GM12878 (cell line): ENCODE measurements at regions not wholly inside any gene's neighbourhood (a gene's known extent, or its start where the extent isn't known, plus 50 kb on each side); places are given as distances from the start of the nearest gene placed in this dataset.

Experiments
- ATAC-seq: fragments of 200-7000 bp; cut with Tn5 transposase; 3 replicates; pipeline ENCODE4 v1.9.1; 2020; ENCODE audit warnings: mild to moderate bottlenecking, moderate library complexity
- BruUV-seq: library from RNA; stranded (reverse); fragments of 400-500 nt; replicated peaks from 2 replicates; lab custom pipeline; 2021; lab: Mats Ljungman, UMichigan
- CTCF ChIA-PET: fragments of 300-600 bp; sonication (Branson Sonifier 250); formaldehyde crosslinking; extraction: SDS; loops from one replicate; lab custom pipeline; 2021; ENCODE audit warnings: inconsistent platforms; lab: Yijun Ruan, JAX
- POLR2A ChIA-PET: fragments of 350-600 bp; formaldehyde crosslinking; extraction: SDS; loops from one replicate; lab custom pipeline; 2021; ENCODE audit warnings: inconsistent platforms; lab: Charles Lee
- RAD21 ChIA-PET: fragments of 300-600 bp; sonication (Branson Sonifier 250); formaldehyde crosslinking; loops from one replicate; lab custom pipeline; 2023; ENCODE audit warnings: antibody characterized with exemption; ENCODE audit not compliant: unreplicated experiment; lab: Charles Lee
- SMC1A ChIA-PET: fragments of 300-600 bp; sonication (Branson Sonifier 250); formaldehyde crosslinking; loops from one replicate; lab custom pipeline; 2023; ENCODE audit not compliant: unreplicated experiment, uncharacterized antibody; lab: Charles Lee
- DNase-seq: peaks from one replicate; pipeline ENCODE4 v3.0.0-alpha.2; 2011; ENCODE audit warnings: low read depth, low spot score
- FAIRE-seq: peaks from 3 replicates; lab custom pipeline; 2011; peaks lifted over from hg19 to GRCh38; lab: Jason Lieb, UNC
- H2AFZ ChIP-seq: 2 replicates; pipeline ENCODE4 v1.6.0; 2011; ENCODE audit warnings: low read depth, low read length, control low read depth; ENCODE audit not compliant: control insufficient read depth
- H3K27ac ChIP-seq: 2 replicates; pipeline ENCODE4 v1.5.1; 2011; ENCODE audit warnings: control low read depth; ENCODE audit not compliant: control insufficient read depth, insufficient read depth
- H3K27me3 ChIP-seq, 2 experiments: replicated peaks in 1 of 2; 2 replicates each; pipeline versions ENCODE4 v1.6.0 to v1.6.1; 2011; ENCODE audit warnings: low read length in 1 of 2; ENCODE audit not compliant: control insufficient read depth in 2 of 2, insufficient read depth in 2 of 2
- H3K36me3 ChIP-seq, 2 experiments: 2 replicates each; pipeline ENCODE4 v1.5.1; 2011; ENCODE audit warnings: low read length in 1 of 2; ENCODE audit not compliant: control insufficient read depth in 2 of 2, insufficient read depth in 2 of 2
- H3K4me1 ChIP-seq: 2 replicates; pipeline ENCODE4 v1.6.1; 2011; ENCODE audit warnings: mild to moderate bottlenecking, low read length, moderate library complexity, mixed read lengths; ENCODE audit not compliant: control insufficient read depth, insufficient read depth
- H3K4me2 ChIP-seq: 2 replicates; pipeline ENCODE4 v1.6.0; 2011; ENCODE audit warnings: control low read depth; ENCODE audit not compliant: control insufficient read depth, insufficient read depth
- H3K4me3 ChIP-seq: fragments of 200-600 bp; sonication (generic); 2 replicates; pipeline ENCODE4 v1.5.1; 2016
- H3K79me2 ChIP-seq: 2 replicates; pipeline ENCODE4 v1.6.0; 2011; ENCODE audit warnings: low read length; ENCODE audit not compliant: control insufficient read depth, insufficient read depth
- H3K9ac ChIP-seq: 2 replicates; pipeline ENCODE4 v1.8.0; 2011; ENCODE audit warnings: low read length, control low read depth, mixed read lengths; ENCODE audit not compliant: control insufficient read depth, insufficient read depth
- H3K9me3 ChIP-seq: replicated peaks from 3 replicates; pipeline ENCODE4 v1.5.1; 2011; ENCODE audit warnings: mild to moderate bottlenecking, low read length; ENCODE audit not compliant: control insufficient read depth, insufficient read depth
- H4K20me1 ChIP-seq: 2 replicates; pipeline ENCODE4 v1.6.0; 2011; ENCODE audit not compliant: control insufficient read depth, insufficient read depth
- PAX8 ChIP-seq: fragments of 450-650 bp; IDR thresholded peaks from 2 replicates; pipeline ENCODE4 v1.6.1; 2017; ENCODE audit warnings: mild to moderate bottlenecking, moderate library complexity
- SIN3A ChIP-seq: IDR thresholded peaks from 2 replicates; pipeline ENCODE4 v1.6.1; 2012; ENCODE audit warnings: low read depth, low read length, improper control_type of control experiment
- SMC3 ChIP-seq: IDR thresholded peaks from 2 replicates; pipeline ENCODE4 v1.6.1; 2011; ENCODE audit warnings: low read length, improper control_type of control experiment, borderline replicate concordance
- SREBF1 ChIP-seq: IDR thresholded peaks from 2 replicates; pipeline ENCODE4 v1.6.1; 2012; ENCODE audit warnings: mild to moderate bottlenecking, low read length
- TCF3 ChIP-seq: IDR thresholded peaks from 2 replicates; pipeline ENCODE4 v1.6.1; 2012; ENCODE audit warnings: low read depth, mild to moderate bottlenecking, low read length, borderline replicate concordance; ENCODE audit not compliant: insufficient read depth
- ZNF24 ChIP-seq: fragments of 450-650 bp; IDR thresholded peaks from 2 replicates; pipeline ENCODE4 v1.6.1; 2017; ENCODE audit warnings: antibody characterized with exemption, mild to moderate bottlenecking
- WGBS: methylation state at CpG from one replicate; pipeline ENCODE4 v1.1.6; 2016; ENCODE audit warnings: low lambda C conversion rate; ENCODE audit not compliant: insufficient replicate concordance, insufficient coverage; ENCODE audit errors: missing lambda C conversion rate; 5-methylcytosine and 5-hydroxymethylcytosine counted together
- in situ Hi-C: fragments of 300-500 bp; cut with MboI; formaldehyde crosslinking; loops from 9 replicates; pipeline ENCODE4 v1.14.3; 2018; ENCODE audit warnings: mixed read lengths
- intact Hi-C: fragments of 100-400 bp; cut with micrococcal nuclease; formaldehyde crosslinking; loops from one replicate; pipeline ENCODE4 v1.14.2; 2022; ENCODE audit not compliant: unreplicated experiment
- TF ChIP-seq, protein P1 (sequence below): IDR thresholded peaks from 2 replicates; pipeline ENCODE4 v1.6.1; 2011; ENCODE audit warnings: low read depth, mild to moderate bottlenecking, low read length, moderate library complexity, borderline replicate concordance; ENCODE audit errors: extremely low read depth
- TF ChIP-seq, protein P2 (sequence below): fragments of 450-650 bp; IDR thresholded peaks from 2 replicates; pipeline ENCODE4 v1.6.1; 2017; ENCODE audit warnings: mild to moderate bottlenecking

DNA sequence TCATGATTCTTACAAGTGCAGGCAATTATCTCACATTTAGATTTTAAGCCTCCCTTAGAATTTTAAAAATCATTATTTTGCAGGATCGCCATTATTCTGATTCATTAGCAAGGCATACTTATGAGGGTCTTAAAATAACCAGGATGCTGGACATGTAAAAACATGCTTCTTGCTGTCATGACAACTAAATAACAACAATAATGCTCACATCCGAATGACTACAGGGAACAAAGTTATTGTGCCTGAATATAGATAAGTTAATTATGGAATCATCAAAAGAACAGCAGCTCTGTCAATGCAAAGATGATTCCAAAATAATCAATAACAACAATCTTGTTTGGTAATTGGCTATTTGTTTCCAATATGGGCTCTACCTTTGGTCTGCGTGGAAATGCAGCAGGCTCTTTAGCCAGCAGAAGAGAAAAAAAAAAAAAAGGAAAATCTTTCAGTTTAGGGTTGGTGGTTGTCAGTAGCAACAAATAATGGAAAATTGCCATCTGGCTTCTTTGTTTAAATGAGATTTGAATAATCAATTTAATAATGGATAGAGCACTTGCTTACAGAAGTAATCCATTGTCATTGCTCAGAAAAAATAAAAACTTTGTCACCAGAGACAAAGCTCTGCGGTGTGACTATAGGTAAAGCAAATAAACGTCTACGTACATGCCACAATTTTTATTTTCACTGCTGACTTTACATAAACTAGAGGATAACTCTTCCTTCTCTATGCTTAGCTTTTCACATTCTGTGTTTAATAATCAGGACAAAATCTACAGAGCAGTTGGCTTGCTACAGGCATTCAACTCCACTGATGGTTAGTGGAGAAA, 468.9 kb upstream of the TSHZ3 start:
- Histone ChIP-seq H3K36me3 (no peaks in the 10 kb centered on the region), H4K20me1 (no peaks in the 10 kb centered on the region), H3K4me1 (no peaks in the 10 kb centered on the region), H3K4me3 (no peak overlapping the region), H3K27ac (no peak overlapping the region), H3K27me3 (no peaks in the 10 kb centered on the region), H2AFZ (no peak overlapping the region), H3K4me2 (no peak overlapping the region), H3K9ac (no peak overlapping the region), H3K79me2 (no peaks in the 10 kb centered on the region), H3K9me3 (no peaks in the 10 kb centered on the region; the same call in 2 of the 3 replicates)
- in situ Hi-C loops (no loop called here), intact Hi-C loops (no loop called here)
- 28% methylated on average over 6 of the region's 6 CpGs for WGBS
- ChIA-PET SMC1A (no interaction called here), RAD21 (no interaction called here), POLR2A (no interaction called here), CTCF (no interaction called here)
- FAIRE-seq (no peak), DNase-seq (no peak), ATAC-seq (no peak)
- BruUV-seq: no TSS peak
- TF ChIP-seq, protein P1, sequence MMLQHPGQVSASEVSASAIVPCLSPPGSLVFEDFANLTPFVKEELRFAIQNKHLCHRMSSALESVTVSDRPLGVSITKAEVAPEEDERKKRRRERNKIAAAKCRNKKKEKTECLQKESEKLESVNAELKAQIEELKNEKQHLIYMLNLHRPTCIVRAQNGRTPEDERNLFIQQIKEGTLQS: no peak
- TF ChIP-seq, protein P2, sequence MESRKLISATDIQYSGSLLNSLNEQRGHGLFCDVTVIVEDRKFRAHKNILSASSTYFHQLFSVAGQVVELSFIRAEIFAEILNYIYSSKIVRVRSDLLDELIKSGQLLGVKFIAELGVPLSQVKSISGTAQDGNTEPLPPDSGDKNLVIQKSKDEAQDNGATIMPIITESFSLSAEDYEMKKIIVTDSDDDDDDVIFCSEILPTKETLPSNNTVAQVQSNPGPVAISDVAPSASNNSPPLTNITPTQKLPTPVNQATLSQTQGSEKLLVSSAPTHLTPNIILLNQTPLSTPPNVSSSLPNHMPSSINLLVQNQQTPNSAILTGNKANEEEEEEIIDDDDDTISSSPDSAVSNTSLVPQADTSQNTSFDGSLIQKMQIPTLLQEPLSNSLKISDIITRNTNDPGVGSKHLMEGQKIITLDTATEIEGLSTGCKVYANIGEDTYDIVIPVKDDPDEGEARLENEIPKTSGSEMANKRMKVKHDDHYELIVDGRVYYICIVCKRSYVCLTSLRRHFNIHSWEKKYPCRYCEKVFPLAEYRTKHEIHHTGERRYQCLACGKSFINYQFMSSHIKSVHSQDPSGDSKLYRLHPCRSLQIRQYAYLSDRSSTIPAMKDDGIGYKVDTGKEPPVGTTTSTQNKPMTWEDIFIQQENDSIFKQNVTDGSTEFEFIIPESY: no peak

DNA sequence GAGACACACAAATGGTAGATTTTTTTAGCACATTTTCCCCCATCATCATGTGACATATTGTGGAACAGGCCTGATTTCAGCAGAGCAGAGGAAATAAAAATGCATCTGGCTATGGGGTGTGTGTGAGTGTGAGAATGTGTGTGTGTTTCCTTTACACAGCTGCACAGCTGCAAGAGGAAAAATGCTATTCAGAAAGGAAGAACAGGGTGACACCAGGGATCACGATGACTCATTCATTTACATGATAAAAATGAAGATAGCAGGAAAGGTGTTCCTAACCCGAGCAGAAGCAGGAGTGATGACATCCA, 469.5 kb upstream of the TSHZ3 start:
- Histone ChIP-seq H4K20me1 (no peaks in the 10 kb centered on the region), H3K4me3 (no peak overlapping the region), H3K9me3 (no peaks in the 10 kb centered on the region; the same call in 2 of the 3 replicates), H3K9ac (no peak overlapping the region), H3K4me1 (no peaks in the 10 kb centered on the region), H2AFZ (no peak overlapping the region), H3K36me3 (no peaks in the 10 kb centered on the region)
- ChIA-PET POLR2A (no interaction called here), CTCF (no interaction called here)
- intact Hi-C loops: no loop called here
- 0% methylated on average over 2 of the region's 2 CpGs for WGBS
- ATAC-seq (no peak), FAIRE-seq (no peak), DNase-seq (no peak)
- no TSS peak for BruUV-seq
- in situ Hi-C loops: no loop called here
- TF ChIP-seq SMC3: no peak
- TF ChIP-seq TCF3: no peak
- TF ChIP-seq SIN3A: no peak
- TF ChIP-seq SREBF1: no peak
- TF ChIP-seq PAX8: no peak
- no peak for TF ChIP-seq ZNF24
- TF ChIP-seq, all 136 proteins: peak for 0
- Histone ChIP-seq H3K27ac (no peak overlapping the region), H3K79me2 (no peaks in the 10 kb centered on the region), H3K27me3 (no peaks in the 10 kb centered on the region), H3K4me2 (no peak overlapping the region)
- RAD21 ChIA-PET: no interaction called here
- SMC1A ChIA-PET: no interaction called here
